ENCODE measurements at regions not wholly inside any gene's neighbourhood (a gene's known extent, or its start where the extent isn't known, plus 50 kb on each side); places are given as distances from the start of the nearest gene placed in this dataset.

- Histone ChIP-seq H3K4me1 (ENCODE audit: control insufficient read depth, insufficient read depth, low read length) (no peaks in the 10 kb centered on the region), H4K91ac (ENCODE audit: insufficient read depth, low read depth, low read length) (no peak overlapping the region), H2BK20ac (ENCODE audit: low read depth, low read length) (no peak overlapping the region), H2BK120ac (ENCODE audit: low read depth, low read length) (no peak overlapping the region), H3K9ac (ENCODE audit: low read depth, low read length) (no peak overlapping the region), H2AFZ (replicated peaks; ENCODE audit: low read length, poor library complexity) (no peak overlapping the region), H2AK5ac (ENCODE audit: low read depth, low read length) (no peak overlapping the region), H3K56ac (ENCODE audit: extremely low read depth, insufficient read depth, low read length) (no peak overlapping the region), H3K79me1 (ENCODE audit: low read depth in 1 of 2, low read length in 2 of 2) (no peaks in the 10 kb centered on the region), H3K18ac (ENCODE audit: low read depth, low read length) (no peak overlapping the region), H3K4ac (ENCODE audit: low read depth, low read length) (no peak overlapping the region), H4K8ac (ENCODE audit: low read depth in 2 of 2, low read length in 2 of 2) (no peak overlapping the region), H2AK9ac (replicated peaks; ENCODE audit: low read depth, low read length, poor library complexity) (no peak overlapping the region), H2BK5ac (ENCODE audit: low read depth, low read length, poor library complexity, severe bottlenecking) (no peak overlapping the region), H3K23ac (ENCODE audit: low read depth, low read length) (no peak overlapping the region), H4K20me1 (ENCODE audit: insufficient read depth, low read length) (no peaks in the 10 kb centered on the region), H3K9me3 (ENCODE audit: control insufficient read depth, insufficient read depth, low read length) (no peaks in the 10 kb centered on the region), H3K27me3 (ENCODE audit: control insufficient read depth, insufficient read depth, low read length) (no peaks in the 10 kb centered on the region), H3K14ac (replicated peaks; ENCODE audit: low read depth, low read length) (no peak overlapping the region), H4K5ac (ENCODE audit: low read depth, low read length) (no peak overlapping the region), H3K27ac (ENCODE audit: insufficient read depth, low read length) (no peak overlapping the region), H3K4me3 (ENCODE audit: insufficient read depth, low read depth, low read length) (no peak overlapping the region), H2BK15ac (ENCODE audit: low read depth, low read length) (no peak overlapping the region), H3K9me1 (ENCODE audit: insufficient read depth, low read length) (no peaks in the 10 kb centered on the region), H3K36me3 (ENCODE audit: control insufficient read depth, insufficient read depth, low read length) (no peaks in the 10 kb centered on the region), H3K4me2 (ENCODE audit: low read depth, low read length) (no peak overlapping the region)
- dilution Hi-C loops (cut with HindIII; ENCODE audit: low sequenced_read_pairs, unreplicated experiment) (no loop called here), in situ Hi-C loops (cut with MboI; ENCODE audit: low sequenced_read_pairs) (no loop called here), intact Hi-C loops (cut with micrococcal nuclease) (no loop called here)
- DNase-seq (no peak), ATAC-seq (ENCODE audit: low read depth) (no peak)
- no TSS peak for BruUV-seq (replicated peaks)
- POLR2A ChIA-PET (ENCODE audit: unreplicated experiment), result no interaction called here
- TF ChIP-seq CTCF (conservative IDR thresholded peaks at IDR 0.05; ENCODE audit: low read depth, low read length), result no peak
- no peak for TF ChIP-seq RCOR1 (IDR thresholded peaks at IDR 0.05; ENCODE audit: insufficient replicate concordance, low read length)
- no peak for TF ChIP-seq RAD21 (IDR thresholded peaks at IDR 0.05; ENCODE audit: low read length)
- no peak for TF ChIP-seq ELK1 (IDR thresholded peaks at IDR 0.05; ENCODE audit: borderline replicate concordance, low read depth, low read length)
- no peak for TF ChIP-seq RFX5 (IDR thresholded peaks at IDR 0.05; ENCODE audit: low read depth, low read length)
- CTCF ChIA-PET, result no interaction called here
- WGBS, 2 experiments (ENCODE audit: extremely low coverage in 2 of 2, insufficient read length in 1 of 2), result no CpG with 5 or more reads among the region's 6 CpGs
Observed at GRCh38 chr17:33749171-33749570, 456.1 kb upstream of the ASIC2 start.

All from IMR-90 (cell line).